H9 (cell line): ENCODE measurements at regions not wholly inside any gene's neighbourhood (a gene's known extent, or its start where the extent isn't known, plus 50 kb on each side); places are given as distances from the start of the nearest gene placed in this dataset.

Source experiments
- DNase-seq: peaks from one replicate; pipeline ENCODE4 v3.0.0-alpha.2; 2017
- H2AFZ ChIP-seq: one replicate; pipeline ENCODE4 v1.6.1; 2013; ENCODE audit warnings: mild to moderate bottlenecking, low read length, control low read depth, moderate library complexity
- H2AK5ac ChIP-seq: 2 replicates; pipeline ENCODE4 v1.6.1; 2013; ENCODE audit warnings: low read length, control low read depth, mixed read lengths; ENCODE audit not compliant: insufficient read length
- H2BK120ac ChIP-seq: one replicate; pipeline ENCODE4 v1.6.1; 2013; ENCODE audit warnings: low read depth, mild to moderate bottlenecking, low read length, control low read depth, inconsistent platforms; ENCODE audit not compliant: poor library complexity, severe bottlenecking
- H2BK12ac ChIP-seq: 2 replicates; pipeline ENCODE4 v1.6.1; 2013; ENCODE audit warnings: low read length, control low read depth, mixed read lengths, low read depth; ENCODE audit not compliant: insufficient read length
- H2BK15ac ChIP-seq: 2 replicates; pipeline ENCODE4 v1.6.1; 2013; ENCODE audit warnings: low read depth, low read length, control low read depth
- H2BK20ac ChIP-seq: one replicate; pipeline ENCODE4 v1.6.1; 2013; ENCODE audit warnings: low read depth, mild to moderate bottlenecking, low read length, control low read depth, inconsistent platforms; ENCODE audit not compliant: poor library complexity, severe bottlenecking
- H2BK5ac ChIP-seq: 2 replicates; pipeline ENCODE4 v1.6.1; 2013; ENCODE audit warnings: low read length, control low read depth, mixed read lengths; ENCODE audit not compliant: insufficient read length
- H3K14ac ChIP-seq: 2 replicates; pipeline ENCODE4 v1.6.1; 2013; ENCODE audit warnings: low read length, control low read depth; ENCODE audit not compliant: insufficient read depth
- H3K18ac ChIP-seq: 2 replicates; pipeline ENCODE4 v1.6.1; 2013; ENCODE audit warnings: low read depth, mild to moderate bottlenecking, mixed read lengths, low read length, control low read depth; ENCODE audit not compliant: insufficient read length
- H3K23ac ChIP-seq: 2 replicates; pipeline ENCODE4 v1.6.1; 2013; ENCODE audit warnings: low read length, control low read depth, mixed read lengths, low read depth; ENCODE audit not compliant: insufficient read length
- H3K23me2 ChIP-seq: 2 replicates; pipeline ENCODE4 v1.6.1; 2013; ENCODE audit warnings: low read depth, mild to moderate bottlenecking, mixed read lengths, low read length, control low read depth; ENCODE audit not compliant: insufficient read length, poor library complexity, severe bottlenecking
- H3K27ac ChIP-seq: 2 replicates; pipeline ENCODE4 v1.5.1; 2013; ENCODE audit warnings: low read length, control low read depth, mixed read lengths, low read depth; ENCODE audit not compliant: insufficient read length
- H3K27me3 ChIP-seq: 2 replicates; pipeline ENCODE4 v1.6.1; 2013; ENCODE audit warnings: low read length, control low read depth, inconsistent platforms; ENCODE audit not compliant: insufficient read depth
- H3K4ac ChIP-seq: 2 replicates; pipeline ENCODE4 v1.6.1; 2013; ENCODE audit warnings: low read depth, mild to moderate bottlenecking, control low read depth, inconsistent platforms, low read length, moderate library complexity
- H3K4me1 ChIP-seq: 2 replicates; pipeline ENCODE4 v1.6.1; 2013; ENCODE audit warnings: low read length, control low read depth, inconsistent platforms; ENCODE audit not compliant: insufficient read depth
- H3K4me2 ChIP-seq: 2 replicates; pipeline ENCODE4 v1.6.1; 2013; ENCODE audit warnings: low read length, control low read depth, mixed read lengths; ENCODE audit not compliant: insufficient read length, insufficient read depth
- H3K56ac ChIP-seq: 2 replicates; pipeline ENCODE4 v1.6.1; 2013; ENCODE audit warnings: low read depth, mild to moderate bottlenecking, mixed read lengths, low read length, control low read depth; ENCODE audit not compliant: insufficient read length
- H3K79me1 ChIP-seq: 2 replicates; pipeline ENCODE4 v1.6.1; 2013; ENCODE audit warnings: low read depth, mild to moderate bottlenecking, moderate library complexity, low read length, control low read depth, inconsistent platforms; ENCODE audit not compliant: insufficient read depth, poor library complexity, severe bottlenecking
- H3K79me2 ChIP-seq: 2 replicates; pipeline ENCODE4 v1.6.1; 2013; ENCODE audit warnings: low read length, control low read depth, inconsistent platforms; ENCODE audit not compliant: insufficient read depth
- H3K9ac ChIP-seq: 2 replicates; pipeline ENCODE4 v1.6.1; 2013; ENCODE audit warnings: low read length, control low read depth, mixed read lengths; ENCODE audit not compliant: insufficient read length; ENCODE audit errors: extremely low read depth
- H3K9me3 ChIP-seq: one replicate; pipeline ENCODE4 v1.6.1; 2013; ENCODE audit warnings: low read depth, low read length, inconsistent platforms; ENCODE audit not compliant: control insufficient read depth
- H3T11ph ChIP-seq: one replicate; pipeline ENCODE4 v1.6.1; 2013; ENCODE audit warnings: mild to moderate bottlenecking, low read length, control low read depth, inconsistent platforms
- H4K20me1 ChIP-seq: one replicate; pipeline ENCODE4 v1.6.1; 2013; ENCODE audit not compliant: control insufficient read depth, insufficient read length, insufficient read depth
- H4K5ac ChIP-seq: 2 replicates; pipeline ENCODE4 v1.6.1; 2013; ENCODE audit warnings: low read depth, mild to moderate bottlenecking, mixed read lengths, low read length, control low read depth; ENCODE audit not compliant: insufficient read length
- H4K8ac ChIP-seq: replicated peaks from 2 replicates; pipeline ENCODE4 v1.6.1; 2013; ENCODE audit warnings: low read length, control low read depth, mixed read lengths, low read depth; ENCODE audit not compliant: insufficient read length
- H4K91ac ChIP-seq: 2 replicates; pipeline ENCODE4 v1.6.1; 2013; ENCODE audit warnings: low read depth, mild to moderate bottlenecking, moderate library complexity, mixed read lengths, low read length, control low read depth; ENCODE audit not compliant: insufficient read length
- H3K27ac Mint-ChIP-seq, 3 experiments: 2 replicates in 2 of 3; 3 replicates in 1 of 3; pipeline ENCODE4 v1.8.0; 2020 to 2021; ENCODE audit warnings: mixed read lengths in 3 of 3, mild to moderate bottlenecking in 1 of 3, moderate library complexity in 1 of 3
- H3K27me3 Mint-ChIP-seq: 2 replicates; pipeline ENCODE4 v1.8.0; 2021; ENCODE audit warnings: low read depth, mild to moderate bottlenecking, moderate library complexity, mixed read lengths
- H3K36me3 Mint-ChIP-seq, 3 experiments: 2 replicates in 2 of 3; 3 replicates in 1 of 3; pipeline ENCODE4 v1.8.0; 2020 to 2021; ENCODE audit warnings: low read depth in 3 of 3, mixed read lengths in 3 of 3; ENCODE audit not compliant: insufficient read depth in 1 of 3
- H3K4me1 Mint-ChIP-seq, 2 experiments: 2 replicates each; pipeline ENCODE4 v1.8.0; 2020; ENCODE audit warnings: mixed read lengths in 2 of 2
- H3K4me3 Mint-ChIP-seq, 2 experiments: 2 replicates in 1 of 2; 3 replicates in 1 of 2; pipeline ENCODE4 v1.8.0; 2020 to 2021; ENCODE audit warnings: mild to moderate bottlenecking in 2 of 2, mixed read lengths in 2 of 2, moderate library complexity in 1 of 2
- H3K9me3 Mint-ChIP-seq, 2 experiments: 2 replicates in 1 of 2; 3 replicates in 1 of 2; pipeline ENCODE4 v1.8.0; 2020; ENCODE audit warnings: mild to moderate bottlenecking in 2 of 2, mixed read lengths in 2 of 2, moderate library complexity in 1 of 2
- CTCF ChIP-seq: fragments of 200-600 bp; sonication (generic); conservative IDR thresholded peaks from 3 replicates; pipeline ENCODE4 v1.8.0; 2021; ENCODE audit warnings: antibody characterized with exemption, mild to moderate bottlenecking
- WGBS: extraction: QIAGEN DNeasy Blood & Tissue Kit; methylation state at CpG from one replicate; pipeline ENCODE4 v1.1.7; 2013; ENCODE audit warnings: missing lambda C conversion rate, low lambda C conversion rate, mixed read lengths; ENCODE audit not compliant: insufficient read length; ENCODE audit errors: extremely low coverage; 5-methylcytosine and 5-hydroxymethylcytosine counted together

- H3K18ac ChIP-seq = no peak overlapping the region
- no peaks in the 10 kb centered on the region for H3K79me1 ChIP-seq
- no peaks in the 10 kb centered on the region for H4K20me1 ChIP-seq
- peaks cover 6% of the 10 kb centered on the region; the same call in 1 of the 2 replicates for H3K4me1 ChIP-seq
- Mint-ChIP-seq H3K4me3 (no peak overlapping the region), H3K36me3 (no peaks in the 10 kb centered on the region), H3K9me3 (peaks cover 0 to 2% of the 10 kb centered on the region in 2 experiments; a peak in 2 of 5 replicates), H3K27ac (no peak overlapping the region; a peak in 1 of 7 replicates), H3K4me1 (peaks cover 20 to 22% of the 10 kb centered on the region in 2 experiments), H3K27me3 (no peaks in the 10 kb centered on the region)
- no peak overlapping the region for H3K27ac ChIP-seq
- no peak overlapping the region for H4K5ac ChIP-seq
- no peak overlapping the region for H2BK120ac ChIP-seq
- no peak overlapping the region for H2BK5ac ChIP-seq
- H4K91ac ChIP-seq = no peak overlapping the region
- H3K4ac ChIP-seq = no peak overlapping the region
- H3K14ac ChIP-seq = no peak overlapping the region
- H3K27me3 ChIP-seq = no peaks in the 10 kb centered on the region
- no peak overlapping the region for H3K56ac ChIP-seq
- no peak overlapping the region for H4K8ac ChIP-seq
- no peak for DNase-seq
- no peaks in the 10 kb centered on the region for H3K79me2 ChIP-seq
- no peak overlapping the region for H2AFZ ChIP-seq
- H2BK20ac ChIP-seq = no peak overlapping the region
- H3K23me2 ChIP-seq = no peaks in the 10 kb centered on the region
- no peak overlapping the region for H2BK15ac ChIP-seq
- no peak overlapping the region for H3K4me2 ChIP-seq
- H3K23ac ChIP-seq = no peak overlapping the region
- no peaks in the 10 kb centered on the region for H3K9me3 ChIP-seq
- no peak overlapping the region for H2BK12ac ChIP-seq
- no peak overlapping the region for H3K9ac ChIP-seq
- H3T11ph ChIP-seq = no peak overlapping the region
- TF ChIP-seq CTCF = no peak
- no peak overlapping the region for H2AK5ac ChIP-seq
- no CpG with 5 or more reads among the region's 10 CpGs for WGBS
Measured at GRCh38 chr16:73916829-73917594, 379.6 kb upstream of the PSMD7 start.
